ENCODE measurements at regions not wholly inside any gene's neighbourhood (a gene's known extent, or its start where the extent isn't known, plus 50 kb on each side); places are given as distances from the start of the nearest gene placed in this dataset.
"Not testable (repeated sequence)": the region's sequence is repeated elsewhere in the genome, so short reads cannot be mapped to it uniquely, and the experiment has no call there.

- no peaks in the 10 kb centered on the region for H3K4me1 ChIP-seq (ENCODE audit: control insufficient read depth, insufficient read depth, low read length)
- TF ChIP-seq ZNF792 (tag by site-specific recombination; IDR thresholded peaks at IDR 0.05) (no peak), ZNF518A (tag by site-specific recombination; conservative IDR thresholded peaks at IDR 0.05; ENCODE audit: low read depth) (no peak), ZBTB48 (tag by site-specific recombination; IDR thresholded peaks at IDR 0.05) (no peak), SP2 (tag by site-specific recombination; IDR thresholded peaks at IDR 0.05) (no peak), ZNF174 (tag by site-specific recombination; IDR thresholded peaks at IDR 0.05) (no peak), ZNF473 (tag by site-specific recombination; IDR thresholded peaks at IDR 0.05) (no peak), ZNF704 (tag by site-specific recombination; IDR thresholded peaks at IDR 0.05) (no peak), TRIM28 (IDR thresholded peaks at IDR 0.05; ENCODE audit: borderline replicate concordance, low read length) (no peak), ZNF521 (tag by site-specific recombination; IDR thresholded peaks at IDR 0.05) (no peak)
- H3K4me3 ChIP-seq (ENCODE audit: low read depth, low read length), result no peak overlapping the region
- POLR2A ChIA-PET, result no interaction called here
- CTCF ChIA-PET, result interaction anchor here (0.6 to 0.7 kb wide), 2 partner anchors 12 to 81 kb away, joined by 4 to 5 read pairs; no protein-coding TSS in a partner anchor
- H3K27ac ChIP-seq (ENCODE audit: extremely low read depth, low read depth, low read length), result no peak overlapping the region
- H3K36me3 ChIP-seq (ENCODE audit: control insufficient read depth in 2 of 2, insufficient read depth in 1 of 2, low read length in 2 of 2), result no peaks in the 10 kb centered on the region
- H3K9me3 ChIP-seq (ENCODE audit: control insufficient read depth, insufficient read depth, low read depth, low read length), result no peaks in the 10 kb centered on the region
Measured at GRCh38 chr12:75750716-75751306, 239.4 kb upstream of the KRR1 start.

GRCh38 chr12:75748990-75749389 is 237.6 kb upstream of the KRR1 start:
- H3K9me3 ChIP-seq (ENCODE audit: control insufficient read depth, insufficient read depth, low read depth, low read length); CTCF ChIA-PET; H3K27ac ChIP-seq (ENCODE audit: extremely low read depth, low read depth, low read length); H3K4me3 ChIP-seq (ENCODE audit: low read depth, low read length); H3K36me3 ChIP-seq (ENCODE audit: control insufficient read depth in 2 of 2, insufficient read depth in 1 of 2, low read length in 2 of 2); POLR2A ChIA-PET; H3K4me1 ChIP-seq (ENCODE audit: control insufficient read depth, insufficient read depth, low read length): not testable (repeated sequence)
- TF ChIP-seq ZNF146 (tag by site-specific recombination; IDR thresholded peaks at IDR 0.05), result peak; percentile 91
- TF ChIP-seq ZNF580 (tag by site-specific recombination; IDR thresholded peaks at IDR 0.05), result 0 out of 2 replicates have a peak, but pooled peaks have one; percentile 31

GRCh38 chr12:75748136-75748535 is 236.7 kb upstream of the KRR1 start:
- H3K9me3 ChIP-seq (ENCODE audit: control insufficient read depth, insufficient read depth, low read depth, low read length), result no peaks in the 10 kb centered on the region
- no peaks in the 10 kb centered on the region for H3K36me3 ChIP-seq (ENCODE audit: control insufficient read depth in 2 of 2, insufficient read depth in 1 of 2, low read length in 2 of 2)
- ChIA-PET CTCF (interaction anchor here (0.6 kb wide), 1 partner anchor 153 kb away, joined by 3 read pairs; no protein-coding TSS in a partner anchor), POLR2A (no interaction called here)
- no peak overlapping the region for H3K27ac ChIP-seq (ENCODE audit: extremely low read depth, low read depth, low read length)
- no peaks in the 10 kb centered on the region for H3K4me1 ChIP-seq (ENCODE audit: control insufficient read depth, insufficient read depth, low read length)
- no peak overlapping the region for H3K4me3 ChIP-seq (ENCODE audit: low read depth, low read length)
- TF ChIP-seq BCL6B (tag by site-specific recombination; IDR thresholded peaks at IDR 0.05) (no peak), GFI1B (tag by site-specific recombination; IDR thresholded peaks at IDR 0.05) (no peak), RBAK (tag by site-specific recombination; IDR thresholded peaks at IDR 0.05) (no peak)
